ENCODE measurements at regions not wholly inside any gene's neighbourhood (a gene's known extent, or its start where the extent isn't known, plus 50 kb on each side); places are given as distances from the start of the nearest gene placed in this dataset.

DNA sequence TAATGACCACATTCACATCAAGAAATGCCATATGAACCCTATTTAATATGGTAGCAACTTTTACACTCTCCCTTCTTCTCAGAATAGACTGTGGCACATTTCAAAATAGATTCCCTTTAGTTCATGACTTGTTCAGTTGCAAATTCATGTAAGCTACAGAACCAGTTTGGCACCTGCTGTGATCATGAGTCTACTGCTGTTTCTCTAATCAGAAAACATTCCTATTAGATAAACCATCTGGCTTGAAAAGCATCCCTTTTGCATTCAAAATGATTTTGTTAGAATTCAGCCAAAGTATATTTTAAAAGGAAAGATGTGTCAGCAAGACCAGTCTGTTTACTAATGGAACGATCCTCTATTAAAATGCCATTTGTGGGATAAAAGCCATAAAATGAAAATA, 304.4 kb downstream of the BCHE start:
- ATAC-seq (ENCODE audit: low read depth): no peak
- CTCF ChIA-PET: no interaction called here

More for the DNA sequence above, 304.4 kb downstream of the BCHE start:
- no peak for DNase-seq
- Histone ChIP-seq H3K27me3 (ENCODE audit: control insufficient read depth, insufficient read depth, low read length) (no peaks in the 10 kb centered on the region), H4K5ac (ENCODE audit: low read depth, low read length) (no peak overlapping the region), H2BK120ac (ENCODE audit: low read depth, low read length) (no peak overlapping the region), H2AFZ (replicated peaks; ENCODE audit: low read length, poor library complexity) (no peak overlapping the region), H2AK9ac (replicated peaks; ENCODE audit: low read depth, low read length, poor library complexity) (no peak overlapping the region), H4K91ac (ENCODE audit: insufficient read depth, low read depth, low read length) (no peak overlapping the region), H4K8ac (ENCODE audit: low read depth in 2 of 2, low read length in 2 of 2) (no peak overlapping the region), H2BK20ac (ENCODE audit: low read depth, low read length) (no peak overlapping the region), H3K9me1 (ENCODE audit: insufficient read depth, low read length) (no peaks in the 10 kb centered on the region), H4K20me1 (ENCODE audit: insufficient read depth, low read length) (no peaks in the 10 kb centered on the region), H3K14ac (replicated peaks; ENCODE audit: low read depth, low read length) (no peak overlapping the region), H3K56ac (ENCODE audit: extremely low read depth, insufficient read depth, low read length) (no peak overlapping the region), H3K27ac (ENCODE audit: insufficient read depth, low read length) (no peak overlapping the region), H3K9me3 (ENCODE audit: control insufficient read depth, insufficient read depth, low read length) (no peaks in the 10 kb centered on the region), H2AK5ac (ENCODE audit: low read depth, low read length) (no peak overlapping the region), H3K4me3 (ENCODE audit: insufficient read depth, low read depth, low read length) (no peak overlapping the region), H3K18ac (ENCODE audit: low read depth, low read length) (no peak overlapping the region), H3K4me1 (ENCODE audit: control insufficient read depth, insufficient read depth, low read length) (no peaks in the 10 kb centered on the region), H3K4me2 (ENCODE audit: low read depth, low read length) (no peak overlapping the region), H2BK15ac (ENCODE audit: low read depth, low read length) (no peak overlapping the region), H3K79me1 (ENCODE audit: low read depth in 1 of 2, low read length in 2 of 2) (no peaks in the 10 kb centered on the region), H3K9ac (ENCODE audit: low read depth, low read length) (no peak overlapping the region), H3K36me3 (ENCODE audit: control insufficient read depth, insufficient read depth, low read length) (no peaks in the 10 kb centered on the region), H2BK5ac (ENCODE audit: low read depth, low read length, poor library complexity, severe bottlenecking) (no peak overlapping the region), H3K23ac (ENCODE audit: low read depth, low read length) (no peak overlapping the region), H3K4ac (ENCODE audit: low read depth, low read length) (no peak overlapping the region)
- in situ Hi-C loops (cut with MboI; ENCODE audit: low sequenced_read_pairs): no loop called here
- TF ChIP-seq RAD21 (IDR thresholded peaks at IDR 0.05; ENCODE audit: low read length) (no peak), RFX5 (IDR thresholded peaks at IDR 0.05; ENCODE audit: low read depth, low read length) (no peak)
- TF ChIP-seq, protein P1, sequence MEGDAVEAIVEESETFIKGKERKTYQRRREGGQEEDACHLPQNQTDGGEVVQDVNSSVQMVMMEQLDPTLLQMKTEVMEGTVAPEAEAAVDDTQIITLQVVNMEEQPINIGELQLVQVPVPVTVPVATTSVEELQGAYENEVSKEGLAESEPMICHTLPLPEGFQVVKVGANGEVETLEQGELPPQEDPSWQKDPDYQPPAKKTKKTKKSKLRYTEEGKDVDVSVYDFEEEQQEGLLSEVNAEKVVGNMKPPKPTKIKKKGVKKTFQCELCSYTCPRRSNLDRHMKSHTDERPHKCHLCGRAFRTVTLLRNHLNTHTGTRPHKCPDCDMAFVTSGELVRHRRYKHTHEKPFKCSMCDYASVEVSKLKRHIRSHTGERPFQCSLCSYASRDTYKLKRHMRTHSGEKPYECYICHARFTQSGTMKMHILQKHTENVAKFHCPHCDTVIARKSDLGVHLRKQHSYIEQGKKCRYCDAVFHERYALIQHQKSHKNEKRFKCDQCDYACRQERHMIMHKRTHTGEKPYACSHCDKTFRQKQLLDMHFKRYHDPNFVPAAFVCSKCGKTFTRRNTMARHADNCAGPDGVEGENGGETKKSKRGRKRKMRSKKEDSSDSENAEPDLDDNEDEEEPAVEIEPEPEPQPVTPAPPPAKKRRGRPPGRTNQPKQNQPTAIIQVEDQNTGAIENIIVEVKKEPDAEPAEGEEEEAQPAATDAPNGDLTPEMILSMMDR (conservative IDR thresholded peaks at IDR 0.05; ENCODE audit: low read depth, low read length): no peak
- intact Hi-C loops (cut with micrococcal nuclease): no loop called here
- dilution Hi-C loops (cut with HindIII; ENCODE audit: low sequenced_read_pairs, unreplicated experiment): no loop called here
- no CpG with 5 or more reads among the region's 1 CpG for WGBS, 2 experiments (ENCODE audit: extremely low coverage in 2 of 2, insufficient read length in 1 of 2)
- POLR2A ChIA-PET (ENCODE audit: unreplicated experiment): no interaction called here
- no TSS peak for BruUV-seq (replicated peaks)

Data from IMR-90 (cell line).